Ascending aorta (tissue), 2 donors: ENCODE measurements at regions not wholly inside any gene's neighbourhood (a gene's known extent, or its start where the extent isn't known, plus 50 kb on each side); places are given as distances from the start of the nearest gene placed in this dataset.

ENCODE experiments used
- DNase-seq, 2 donors: peaks; one replicate each; pipeline ENCODE4 v3.0.0-alpha.2; 2019; ENCODE audit warnings: low spot score in 2 of 2
- H3K27ac ChIP-seq, 2 donors: fragments of 200-600 bp; sonication (generic); one replicate each; pipeline ENCODE4 v1.5.1; 2016 to 2017; ENCODE audit warnings: mild to moderate bottlenecking in 1 of 2
- H3K27me3 ChIP-seq: fragments of 200-600 bp; sonication (generic); one replicate; pipeline ENCODE4 v1.5.1; 2017
- H3K36me3 ChIP-seq, 2 donors: fragments of 200-600 bp; sonication (generic); one replicate each; pipeline ENCODE4 v1.5.1; 2016
- H3K4me1 ChIP-seq, 2 donors: fragments of 200-600 bp; sonication (generic); one replicate each; pipeline ENCODE4 v1.5.1; 2016 to 2017; ENCODE audit warnings: mild to moderate bottlenecking in 1 of 2
- H3K4me3 ChIP-seq, 2 donors: fragments of 200-600 bp; sonication (generic); one replicate each; pipeline ENCODE4 v1.5.1; 2016 to 2017; ENCODE audit warnings: mild to moderate bottlenecking in 1 of 2
- H3K9me3 ChIP-seq, 2 donors: fragments of 200-600 bp; sonication (generic); one replicate each; pipeline ENCODE4 v1.5.1; 2016
- intact Hi-C: fragments of 100-400 bp; cut with DNase I; formaldehyde crosslinking; loops from one replicate; pipeline ENCODE4 v1.15.1; 2023
- TF ChIP-seq, protein P1 (sequence below), 3 experiments: fragments of 200-600 bp in 2 of 3; fragments of 450-650 bp in 1 of 3; sonication (generic) in 2 of 3; IDR thresholded peaks; one replicate each; pipeline ENCODE4 v1.5.1; 2016 to 2019; ENCODE audit warnings: antibody characterized with exemption in 3 of 3, mild to moderate bottlenecking in 1 of 3, moderate library complexity in 1 of 3

DNA sequence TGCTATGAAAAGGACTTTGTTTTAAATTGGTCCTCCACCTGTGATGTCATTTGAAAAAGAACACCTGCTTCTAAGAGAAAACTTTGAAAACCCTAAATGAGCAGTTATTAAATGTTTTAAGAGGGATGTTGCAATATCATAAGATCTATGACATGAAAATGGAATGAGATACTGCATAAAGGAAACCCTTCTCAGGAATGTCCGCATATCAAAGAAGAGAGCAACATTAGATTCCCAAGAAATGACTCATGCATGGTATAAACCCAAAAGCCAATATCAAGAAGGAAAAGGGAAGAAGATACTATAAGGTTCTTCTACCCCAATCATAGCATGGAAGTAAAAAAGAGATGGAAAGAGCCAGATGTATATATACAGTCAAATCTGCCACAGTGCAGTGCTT lies 627.5 kb upstream of the LMCD1 start:
- Histone ChIP-seq H3K36me3 (no peaks in the 10 kb centered on the region), H3K9me3 (no peaks in the 10 kb centered on the region), H3K4me1 (peaks cover 0 to 14% of the 10 kb centered on the region in 2 donors), H3K27me3 (no peaks in the 10 kb centered on the region), H3K4me3 (no peak overlapping the region), H3K27ac (no peak overlapping the region)
- TF ChIP-seq, protein P1, sequence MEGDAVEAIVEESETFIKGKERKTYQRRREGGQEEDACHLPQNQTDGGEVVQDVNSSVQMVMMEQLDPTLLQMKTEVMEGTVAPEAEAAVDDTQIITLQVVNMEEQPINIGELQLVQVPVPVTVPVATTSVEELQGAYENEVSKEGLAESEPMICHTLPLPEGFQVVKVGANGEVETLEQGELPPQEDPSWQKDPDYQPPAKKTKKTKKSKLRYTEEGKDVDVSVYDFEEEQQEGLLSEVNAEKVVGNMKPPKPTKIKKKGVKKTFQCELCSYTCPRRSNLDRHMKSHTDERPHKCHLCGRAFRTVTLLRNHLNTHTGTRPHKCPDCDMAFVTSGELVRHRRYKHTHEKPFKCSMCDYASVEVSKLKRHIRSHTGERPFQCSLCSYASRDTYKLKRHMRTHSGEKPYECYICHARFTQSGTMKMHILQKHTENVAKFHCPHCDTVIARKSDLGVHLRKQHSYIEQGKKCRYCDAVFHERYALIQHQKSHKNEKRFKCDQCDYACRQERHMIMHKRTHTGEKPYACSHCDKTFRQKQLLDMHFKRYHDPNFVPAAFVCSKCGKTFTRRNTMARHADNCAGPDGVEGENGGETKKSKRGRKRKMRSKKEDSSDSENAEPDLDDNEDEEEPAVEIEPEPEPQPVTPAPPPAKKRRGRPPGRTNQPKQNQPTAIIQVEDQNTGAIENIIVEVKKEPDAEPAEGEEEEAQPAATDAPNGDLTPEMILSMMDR (IDR thresholded peaks at IDR 0.05) = no peak
- DNase-seq = no peak
- intact Hi-C loops = no loop called here

DNA sequence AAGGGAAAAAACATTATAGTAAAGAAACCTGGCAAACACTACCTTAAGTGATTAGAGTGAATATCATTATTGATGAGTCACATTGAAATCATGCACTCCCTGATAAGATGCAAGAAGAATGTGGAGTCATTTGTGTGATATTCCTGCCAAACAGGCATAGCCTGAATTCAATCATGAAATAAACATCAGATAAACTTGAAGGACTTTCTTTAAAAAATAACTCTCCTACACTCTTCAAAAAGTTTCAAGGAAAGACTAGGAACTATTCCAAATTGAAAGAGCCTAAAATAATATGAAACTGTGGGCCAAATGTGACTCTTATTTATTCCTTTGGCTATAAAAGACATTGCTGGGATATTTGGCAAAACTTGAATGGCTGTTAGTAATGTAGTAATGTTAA lies 625.7 kb upstream of the LMCD1 start:
- Histone ChIP-seq H3K27me3 (no peaks in the 10 kb centered on the region), H3K9me3 (no peaks in the 10 kb centered on the region), H3K4me1 (peaks cover 0 to 14% of the 10 kb centered on the region in 2 donors), H3K4me3 (no peak overlapping the region), H3K27ac (no peak overlapping the region), H3K36me3 (no peaks in the 10 kb centered on the region)
- TF ChIP-seq, protein P1 (IDR thresholded peaks at IDR 0.05) = no peak
- no peak for DNase-seq
- intact Hi-C loops = no loop called here

DNA sequence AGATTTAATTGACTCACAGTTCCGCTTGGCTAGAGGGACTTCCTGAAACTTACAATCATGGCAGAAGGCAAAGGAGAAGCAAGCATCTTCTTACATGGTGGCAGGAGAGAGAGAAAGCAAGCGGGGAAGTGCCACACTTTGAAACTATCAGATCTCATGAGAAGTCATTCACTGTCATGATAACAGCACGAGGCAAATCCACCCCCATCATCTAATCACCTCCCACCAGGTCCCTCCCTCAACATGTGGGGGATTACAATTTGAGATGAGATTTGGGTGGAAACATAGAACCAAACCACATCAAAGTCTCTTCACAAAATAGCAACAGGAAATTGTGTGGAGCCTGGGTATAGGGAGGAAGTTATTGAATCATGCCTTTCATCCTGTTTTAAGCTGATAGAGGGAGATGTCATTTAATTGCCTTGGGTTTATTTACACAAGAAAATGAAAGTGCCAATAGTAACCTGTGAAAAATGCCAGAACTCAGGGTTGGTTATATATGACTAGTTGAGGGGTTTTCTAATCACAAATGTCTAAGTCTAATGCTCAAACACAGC lies 624.8 kb upstream of the LMCD1 start:
- Histone ChIP-seq H3K27ac (no peak overlapping the region), H3K36me3 (no peaks in the 10 kb centered on the region), H3K4me3 (no peak overlapping the region), H3K27me3 (no peaks in the 10 kb centered on the region), H3K4me1 (peaks cover 0 to 14% of the 10 kb centered on the region in 2 donors), H3K9me3 (no peaks in the 10 kb centered on the region)
- no peak for DNase-seq
- intact Hi-C loops = no loop called here
- TF ChIP-seq, protein P1 (IDR thresholded peaks at IDR 0.05) = no peak

DNA sequence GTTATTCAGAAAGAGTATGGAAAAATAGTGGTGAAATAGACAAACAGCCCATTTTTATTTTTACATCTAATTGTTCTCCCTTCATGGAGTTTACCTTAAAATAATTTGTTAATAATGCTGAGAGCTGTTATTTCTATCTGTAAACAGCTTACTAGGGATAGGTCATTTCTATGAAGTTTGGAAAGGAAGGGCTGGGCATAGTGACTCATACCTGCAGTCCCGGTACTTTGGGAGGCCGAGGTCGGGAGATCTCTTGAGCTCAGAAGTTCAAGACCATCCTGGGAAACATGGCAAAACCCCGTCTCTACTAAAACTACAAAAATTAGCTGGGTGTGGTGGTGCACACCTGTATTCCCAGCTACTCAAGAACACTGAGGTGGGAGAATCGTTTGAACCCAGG lies 624.3 kb upstream of the LMCD1 start:
- intact Hi-C loops = no loop called here
- Histone ChIP-seq H3K27ac (no peak overlapping the region), H3K27me3 (no peaks in the 10 kb centered on the region), H3K4me3 (no peak overlapping the region), H3K36me3 (no peaks in the 10 kb centered on the region), H3K4me1 (peaks cover 0 to 14% of the 10 kb centered on the region in 2 donors), H3K9me3 (no peaks in the 10 kb centered on the region)
- no peak for DNase-seq
- TF ChIP-seq, protein P1 (IDR thresholded peaks at IDR 0.05) = no peak

DNA sequence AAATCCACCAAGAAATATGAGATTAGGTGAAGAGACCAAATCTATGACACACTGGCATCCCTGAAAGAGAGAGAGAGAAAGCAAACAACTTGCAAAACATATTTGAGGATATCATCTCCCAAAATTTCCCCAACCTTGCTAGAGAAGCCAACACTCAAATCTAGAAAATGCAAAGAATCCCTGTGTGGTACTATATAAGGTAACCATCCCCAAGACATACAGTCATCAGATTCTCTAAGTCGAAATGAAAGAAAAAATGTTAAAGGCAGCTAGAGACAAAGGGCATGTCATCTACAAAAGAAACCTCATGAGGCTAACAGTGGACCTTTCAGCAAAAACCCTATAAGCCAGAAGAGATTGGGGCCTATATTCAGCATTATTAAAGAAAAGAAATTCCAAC lies 622.1 kb upstream of the LMCD1 start:
- Histone ChIP-seq H3K27me3 (no peaks in the 10 kb centered on the region), H3K4me1 (peaks cover 0 to 14% of the 10 kb centered on the region in 2 donors), H3K27ac (no peak overlapping the region), H3K4me3 (no peak overlapping the region), H3K9me3 (peaks cover 0 to 2% of the 10 kb centered on the region in 2 donors), H3K36me3 (no peaks in the 10 kb centered on the region)
- no peak for DNase-seq
- intact Hi-C loops = no loop called here
- TF ChIP-seq, protein P1 (IDR thresholded peaks at IDR 0.05) = no peak

DNA sequence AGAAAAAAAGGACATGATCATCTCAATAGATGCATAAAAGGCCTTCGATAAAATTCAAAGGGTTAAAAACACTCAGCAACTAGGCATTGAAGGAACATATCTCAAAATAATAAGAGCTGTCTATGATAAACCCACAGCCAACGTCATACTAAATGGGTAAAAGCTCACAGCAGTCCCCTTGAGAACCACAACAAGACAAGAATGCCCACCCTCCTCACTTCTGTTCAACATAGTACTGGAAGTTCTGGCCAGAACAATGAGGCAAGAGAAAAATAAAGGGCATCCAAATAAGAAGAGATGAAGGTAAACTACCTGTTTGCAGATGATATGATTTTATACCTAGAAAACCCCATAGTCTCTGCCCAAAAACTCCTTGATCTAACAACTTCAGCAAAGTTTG lies 619.7 kb upstream of the LMCD1 start:
- no peak for DNase-seq
- H3K4me1 ChIP-seq = peaks cover 0 to 8% of the 10 kb centered on the region in 2 donors

More for the DNA sequence above, 619.7 kb upstream of the LMCD1 start:
- H3K9me3 ChIP-seq = peaks cover 0 to 8% of the 10 kb centered on the region in 2 donors
- H3K36me3 ChIP-seq = no peaks in the 10 kb centered on the region
- intact Hi-C loops = no loop called here
- no peak overlapping the region for H3K27ac ChIP-seq
- TF ChIP-seq, protein P1 (IDR thresholded peaks at IDR 0.05) = no peak
- no peak overlapping the region for H3K4me3 ChIP-seq
- H3K27me3 ChIP-seq = no peaks in the 10 kb centered on the region
